BLaER1 (cell line): ENCODE measurements at regions not wholly inside any gene's neighbourhood (a gene's known extent, or its start where the extent isn't known, plus 50 kb on each side); places are given as distances from the start of the nearest gene placed in this dataset.
A peak's percentile ranks its signal among the peaks of the same experiment; 100 is the strongest.

Experiments
- H3K27ac ChIP-seq: shearing (Covaris generic); formaldehyde crosslinking; 2 replicates; pipeline ENCODE4 v1.8.1; 2022
- H3K27me3 ChIP-seq: shearing (Covaris generic); formaldehyde crosslinking; 2 replicates; pipeline ENCODE4 v1.8.1; 2022
- H3K36me3 ChIP-seq: shearing (Covaris generic); formaldehyde crosslinking; 2 replicates; pipeline ENCODE4 v1.8.1; 2022
- H3K4me1 ChIP-seq: shearing (Covaris generic); formaldehyde crosslinking; 2 replicates; pipeline ENCODE4 v1.8.1; 2022
- H3K4me2 ChIP-seq: shearing (Covaris generic); formaldehyde crosslinking; 2 replicates; pipeline ENCODE4 v1.8.1; 2022
- H3K4me3 ChIP-seq: shearing (Covaris generic); formaldehyde crosslinking; 2 replicates; pipeline ENCODE4 v1.8.1; 2022
- H3K9ac ChIP-seq: shearing (Covaris generic); formaldehyde crosslinking; 2 replicates; pipeline ENCODE4 v1.8.1; 2022
- H3K9me3 ChIP-seq: shearing (Covaris generic); formaldehyde crosslinking; 2 replicates; pipeline ENCODE4 v1.8.1; 2022
- H4K20me1 ChIP-seq: shearing (Covaris generic); formaldehyde crosslinking; 2 replicates; pipeline ENCODE4 v1.8.1; 2022
- Cebpa-rat ChIP-seq: shearing (Covaris generic); IDR thresholded peaks from 2 replicates; pipeline ENCODE4 v1.8.1; 2022

DNA sequence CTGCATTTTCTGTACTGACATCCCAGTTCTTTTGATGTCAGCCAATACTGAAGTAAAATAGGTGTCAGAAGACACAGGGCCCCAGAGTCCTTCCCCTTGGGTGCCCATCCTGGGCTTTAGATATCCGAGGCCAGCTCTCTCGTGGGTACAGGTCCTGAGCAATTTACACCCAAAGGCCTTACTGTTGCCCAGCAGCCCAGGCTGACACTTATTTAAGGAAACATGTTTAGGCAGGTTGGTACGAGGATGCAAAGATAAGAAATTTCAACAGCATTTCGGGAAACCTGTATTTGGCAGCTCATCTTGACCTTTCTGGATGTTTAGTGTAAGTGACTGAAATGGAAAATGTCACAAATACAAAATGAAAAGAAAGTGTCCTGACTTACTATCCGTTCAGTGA is 130.0 kb upstream of the IL12A start:
- TF ChIP-seq Cebpa-rat = no peak
- Histone ChIP-seq H3K9ac (no peak overlapping the region), H3K4me1 (peaks cover 37% of the 10 kb centered on the region), H3K4me2 (no peak overlapping the region), H3K4me3 (no peak overlapping the region), H3K36me3 (no peaks in the 10 kb centered on the region), H3K27ac (no peak overlapping the region), H3K9me3 (no peaks in the 10 kb centered on the region), H3K27me3 (no peaks in the 10 kb centered on the region), H4K20me1 (no peaks in the 10 kb centered on the region)

DNA sequence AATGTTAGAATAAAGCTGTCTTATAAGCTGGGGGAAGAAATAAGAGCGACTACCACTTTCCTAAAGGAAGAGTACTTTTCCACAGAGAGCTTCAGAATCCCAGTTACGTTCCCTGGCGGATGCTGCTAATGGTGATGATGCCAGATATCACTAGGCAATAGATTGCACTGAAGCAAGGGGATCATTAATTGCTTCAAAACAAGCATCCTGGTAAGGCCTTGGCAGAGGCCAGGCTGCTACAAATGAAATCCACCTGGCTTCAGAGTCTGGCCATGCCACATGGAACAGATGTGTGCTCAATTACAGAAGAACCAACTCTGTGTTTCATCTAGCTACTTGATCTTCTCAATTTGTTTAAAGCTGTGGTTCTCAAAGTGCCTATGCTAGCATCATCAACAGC is 129.2 kb upstream of the IL12A start:
- Histone ChIP-seq H3K4me1 (peaks cover 37% of the 10 kb centered on the region), H3K9ac (no peak overlapping the region), H3K4me2 (peak overlapping the region; percentile 68; the same call in 1 of the 2 replicates), H3K36me3 (no peaks in the 10 kb centered on the region), H4K20me1 (no peaks in the 10 kb centered on the region), H3K27ac (no peak overlapping the region), H3K9me3 (no peaks in the 10 kb centered on the region), H3K4me3 (no peak overlapping the region), H3K27me3 (no peaks in the 10 kb centered on the region)
- no peak for TF ChIP-seq Cebpa-rat

DNA sequence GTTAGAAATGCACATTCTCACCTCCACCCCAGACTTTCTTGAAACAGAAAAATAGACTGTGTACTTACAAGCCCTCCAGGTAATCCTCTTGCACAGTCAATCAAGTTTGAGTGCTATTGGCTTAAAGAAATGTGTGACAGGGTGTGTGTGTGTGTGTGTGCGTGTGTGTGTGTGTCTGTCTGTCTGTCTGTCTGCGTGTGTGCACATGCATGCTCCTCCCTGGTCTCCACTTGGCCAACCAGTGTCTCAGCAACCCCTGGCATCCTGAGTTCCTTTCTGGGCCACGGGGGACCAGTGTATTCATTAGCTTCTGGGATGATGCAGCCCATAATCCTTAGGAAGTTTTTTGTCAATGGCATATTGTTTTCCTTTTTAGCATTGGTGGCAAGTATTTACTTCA is 128.8 kb upstream of the IL12A start:
- H3K4me3 ChIP-seq = no peak overlapping the region
- H3K27ac ChIP-seq = peak overlapping the region; percentile 63; the same call in 1 of the 2 replicates
- no peaks in the 10 kb centered on the region for H3K27me3 ChIP-seq
- TF ChIP-seq Cebpa-rat = no peak
- H3K9ac ChIP-seq = no peak overlapping the region
- peaks cover 37% of the 10 kb centered on the region for H3K4me1 ChIP-seq
- H3K4me2 ChIP-seq = peak overlapping the region; percentile 68
- H4K20me1 ChIP-seq = no peaks in the 10 kb centered on the region
- H3K9me3 ChIP-seq = no peaks in the 10 kb centered on the region
- no peaks in the 10 kb centered on the region for H3K36me3 ChIP-seq

DNA sequence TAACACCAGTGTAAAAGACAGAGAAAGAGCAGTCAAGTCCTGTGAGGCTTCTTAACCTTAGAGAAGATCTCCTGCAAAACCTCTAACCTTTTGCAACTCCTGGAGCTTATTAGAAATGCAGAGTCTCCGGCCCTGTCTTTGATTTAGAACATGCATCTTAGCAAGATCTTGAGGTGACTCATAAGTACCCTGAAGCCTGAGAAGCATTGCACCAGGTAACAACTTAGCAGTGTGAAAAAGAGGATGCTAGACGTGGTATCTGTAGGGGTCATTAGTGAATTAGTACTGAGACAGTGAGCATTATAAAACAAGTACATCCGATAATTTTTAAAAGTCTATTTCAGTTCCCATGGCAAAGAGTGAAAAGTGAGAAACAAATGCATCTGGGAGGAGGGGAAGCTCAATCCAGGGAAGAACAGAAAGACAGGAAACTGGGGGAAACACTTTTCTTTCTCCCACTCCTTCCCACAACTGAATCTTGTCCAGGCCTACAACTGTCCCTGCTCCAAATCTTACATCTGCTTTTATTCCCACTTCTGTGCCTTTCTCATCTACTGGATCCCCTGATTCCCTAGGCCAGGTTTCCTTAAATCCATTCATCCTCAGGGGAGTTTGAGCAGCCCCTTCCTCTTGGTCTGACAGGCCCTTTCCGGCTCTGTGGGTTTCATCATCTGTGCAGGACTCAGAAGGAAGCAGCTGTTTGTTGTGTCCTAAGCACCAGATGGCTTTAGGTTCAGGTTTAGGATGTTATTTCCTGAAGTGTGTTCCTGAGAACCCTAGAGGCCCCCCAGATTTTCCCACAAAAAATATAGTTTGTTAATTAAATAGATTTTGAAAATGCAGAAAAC is 128.1 kb upstream of the IL12A start:
- no peak overlapping the region for H3K4me3 ChIP-seq
- H3K36me3 ChIP-seq = no peaks in the 10 kb centered on the region
- no peaks in the 10 kb centered on the region for H3K9me3 ChIP-seq
- peak overlapping the region; percentile 63 for H3K27ac ChIP-seq
- no peaks in the 10 kb centered on the region for H3K27me3 ChIP-seq
- H3K9ac ChIP-seq = peak overlapping the region; percentile 32; the same call in 1 of the 2 replicates
- H3K4me2 ChIP-seq = peak overlapping the region; percentile 68
- peak; percentile 66; the same call in 1 of the 2 replicates for TF ChIP-seq Cebpa-rat
- no peaks in the 10 kb centered on the region for H4K20me1 ChIP-seq
- H3K4me1 ChIP-seq = peaks cover 37% of the 10 kb centered on the region

DNA sequence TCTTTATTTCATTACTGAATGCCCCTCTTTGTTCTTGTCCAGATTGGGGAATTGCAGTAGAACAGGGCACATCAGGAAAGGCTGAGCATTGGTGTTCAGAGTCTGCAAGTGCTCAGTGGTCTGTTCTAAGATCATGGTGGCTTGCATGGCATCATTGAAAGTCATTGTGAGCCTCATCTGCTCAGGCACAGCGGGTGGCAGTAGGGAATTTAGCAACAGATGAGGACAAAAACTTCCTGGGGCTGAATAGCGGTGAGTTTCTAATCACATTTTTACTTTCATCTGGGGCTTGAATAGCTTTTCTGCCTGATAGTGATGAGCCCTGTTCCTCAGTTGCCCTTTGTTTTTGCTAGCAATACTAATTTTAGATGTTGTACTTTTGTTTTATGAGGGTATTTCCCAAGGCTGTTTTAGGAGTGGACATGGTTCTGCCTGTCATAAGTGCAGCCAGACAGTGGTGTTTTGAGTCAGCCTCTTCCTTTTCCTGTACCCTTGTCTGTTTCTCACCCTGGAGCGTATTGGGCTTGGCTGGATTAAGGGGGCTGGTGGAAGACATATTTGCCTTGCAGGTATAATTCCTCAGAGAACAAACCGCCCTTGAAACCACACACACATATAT is 127.2 kb upstream of the IL12A start:
- H3K27me3 ChIP-seq = no peaks in the 10 kb centered on the region
- no peaks in the 10 kb centered on the region for H3K36me3 ChIP-seq
- no peak for TF ChIP-seq Cebpa-rat
- peak overlapping the region; percentile 68 for H3K4me2 ChIP-seq
- 0 out of 2 replicates have a peak overlapping the region, but pooled peaks have one; percentile 32 for H3K9ac ChIP-seq
- H3K27ac ChIP-seq = peak overlapping the region; percentile 63
- H4K20me1 ChIP-seq = no peaks in the 10 kb centered on the region
- H3K4me3 ChIP-seq = no peak overlapping the region
- H3K4me1 ChIP-seq = peaks cover 36% of the 10 kb centered on the region
- no peaks in the 10 kb centered on the region for H3K9me3 ChIP-seq

DNA sequence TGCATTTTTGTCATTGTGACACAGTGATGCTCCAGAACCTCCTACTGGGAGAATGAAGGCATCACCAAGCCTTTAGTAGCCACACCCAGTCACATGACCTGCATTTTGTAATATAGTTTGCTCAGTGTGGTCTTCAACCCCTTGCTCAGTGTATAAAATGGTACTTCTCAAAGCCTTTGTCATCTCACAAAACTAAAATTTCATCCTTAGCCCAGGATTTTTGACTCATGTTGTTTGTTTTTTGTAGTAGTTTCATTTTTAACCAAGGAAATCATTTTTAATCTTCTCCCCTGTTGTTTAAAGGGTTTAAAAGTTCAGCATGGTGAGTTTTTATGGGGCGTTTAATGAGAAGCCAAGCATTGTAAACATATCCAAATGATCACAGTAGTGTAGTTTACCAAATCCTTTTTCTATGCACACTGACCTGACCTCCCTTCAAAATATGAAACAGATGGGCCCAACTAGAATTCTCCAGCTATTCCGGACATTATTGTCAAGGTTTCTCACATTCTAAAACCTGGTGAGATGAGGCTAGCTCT is 123.5 kb upstream of the IL12A start:
- no peaks in the 10 kb centered on the region for H3K27me3 ChIP-seq
- no peaks in the 10 kb centered on the region for H4K20me1 ChIP-seq
- no peak for TF ChIP-seq Cebpa-rat
- no peak overlapping the region for H3K4me2 ChIP-seq
- peaks cover 20% of the 10 kb centered on the region for H3K4me1 ChIP-seq
- H3K36me3 ChIP-seq = no peaks in the 10 kb centered on the region
- no peak overlapping the region for H3K4me3 ChIP-seq
- no peaks in the 10 kb centered on the region for H3K9me3 ChIP-seq
- H3K9ac ChIP-seq = no peak overlapping the region
- no peak overlapping the region for H3K27ac ChIP-seq

DNA sequence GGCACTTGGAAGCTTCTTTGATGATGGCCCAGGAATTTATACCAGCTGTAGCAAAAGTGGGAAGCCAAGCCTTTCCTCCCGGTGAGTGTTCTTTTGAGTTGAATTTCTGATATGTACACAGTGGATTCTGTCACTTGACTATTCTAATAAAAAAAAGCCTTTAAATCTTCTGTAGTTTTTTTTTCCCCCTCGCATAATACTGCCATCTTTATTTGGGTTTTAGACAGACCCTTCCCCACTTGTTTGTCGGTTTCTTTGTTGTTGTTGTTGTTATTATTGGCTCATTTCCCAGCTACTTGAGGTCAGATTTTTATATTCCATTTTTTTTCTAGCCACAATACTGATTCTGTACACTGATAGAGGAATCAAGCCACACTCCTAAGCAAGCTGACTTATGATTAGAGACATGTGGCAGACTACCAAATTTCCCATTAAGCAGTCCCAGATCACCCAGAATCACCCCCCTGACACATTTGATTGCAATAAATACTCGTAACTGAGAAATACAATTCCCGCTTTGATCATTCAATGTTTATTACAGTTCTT is 122.4 kb upstream of the IL12A start:
- no peaks in the 10 kb centered on the region for H3K27me3 ChIP-seq
- H3K27ac ChIP-seq = no peak overlapping the region
- no peak for TF ChIP-seq Cebpa-rat
- H3K36me3 ChIP-seq = no peaks in the 10 kb centered on the region
- peaks cover 9% of the 10 kb centered on the region for H3K4me1 ChIP-seq
- no peak overlapping the region for H3K9ac ChIP-seq
- H3K4me2 ChIP-seq = no peak overlapping the region
- no peaks in the 10 kb centered on the region for H4K20me1 ChIP-seq
- no peaks in the 10 kb centered on the region for H3K9me3 ChIP-seq
- no peak overlapping the region for H3K4me3 ChIP-seq

DNA sequence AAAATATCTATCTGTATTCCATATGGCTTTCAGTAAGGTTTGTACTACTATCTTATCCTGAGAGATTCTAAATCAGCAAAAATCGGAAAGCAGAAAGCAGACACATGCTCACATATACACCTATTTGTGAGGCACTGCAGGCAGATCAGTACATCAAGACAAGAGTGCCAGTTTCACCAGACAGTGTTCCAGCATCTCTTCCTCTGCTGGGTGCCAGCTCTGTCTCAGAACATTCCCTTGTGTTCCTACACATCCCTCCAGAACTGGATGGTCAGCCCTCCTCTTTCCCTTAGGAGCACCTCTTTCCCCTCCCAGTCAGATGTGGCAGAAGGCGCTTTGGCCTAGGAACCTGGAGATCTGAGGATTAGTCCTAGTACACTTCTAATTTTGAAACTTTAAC is 121.3 kb upstream of the IL12A start:
- no peaks in the 10 kb centered on the region for H4K20me1 ChIP-seq
- H3K36me3 ChIP-seq = no peaks in the 10 kb centered on the region
- H3K27ac ChIP-seq = no peak overlapping the region
- no peak overlapping the region for H3K4me2 ChIP-seq
- no peak for TF ChIP-seq Cebpa-rat
- H3K9me3 ChIP-seq = no peaks in the 10 kb centered on the region
- no peaks in the 10 kb centered on the region for H3K27me3 ChIP-seq
- H3K4me3 ChIP-seq = no peak overlapping the region
- no peaks in the 10 kb centered on the region for H3K4me1 ChIP-seq
- no peak overlapping the region for H3K9ac ChIP-seq

DNA sequence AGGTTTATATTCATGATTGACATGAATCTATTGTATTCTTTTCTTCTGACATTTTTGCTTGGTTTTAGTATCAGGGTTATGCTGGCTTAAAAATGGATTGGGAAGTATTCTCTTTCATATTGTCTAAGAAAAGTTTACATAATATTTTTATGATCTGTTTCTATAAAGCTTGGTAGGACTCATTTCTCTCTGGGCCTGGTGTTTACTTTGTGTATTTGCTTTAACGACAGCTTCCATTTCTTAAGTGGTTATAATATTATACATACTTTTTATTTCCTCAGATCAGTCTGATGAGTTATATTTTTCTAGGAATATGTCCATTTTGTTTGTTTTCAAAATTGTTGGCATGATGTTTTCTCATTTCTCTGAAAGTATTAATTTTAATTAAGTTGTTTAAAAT is 117.9 kb upstream of the IL12A start:
- Histone ChIP-seq H3K36me3 (no peaks in the 10 kb centered on the region), H3K4me3 (no peak overlapping the region), H3K4me2 (no peak overlapping the region), H3K27ac (no peak overlapping the region), H3K27me3 (no peaks in the 10 kb centered on the region), H4K20me1 (no peaks in the 10 kb centered on the region), H3K9ac (no peak overlapping the region), H3K9me3 (no peaks in the 10 kb centered on the region), H3K4me1 (no peaks in the 10 kb centered on the region)
- TF ChIP-seq Cebpa-rat = no peak
